ENCODE measurements at regions not wholly inside any gene's neighbourhood (a gene's known extent, or its start where the extent isn't known, plus 50 kb on each side); places are given as distances from the start of the nearest gene placed in this dataset.

DNA sequence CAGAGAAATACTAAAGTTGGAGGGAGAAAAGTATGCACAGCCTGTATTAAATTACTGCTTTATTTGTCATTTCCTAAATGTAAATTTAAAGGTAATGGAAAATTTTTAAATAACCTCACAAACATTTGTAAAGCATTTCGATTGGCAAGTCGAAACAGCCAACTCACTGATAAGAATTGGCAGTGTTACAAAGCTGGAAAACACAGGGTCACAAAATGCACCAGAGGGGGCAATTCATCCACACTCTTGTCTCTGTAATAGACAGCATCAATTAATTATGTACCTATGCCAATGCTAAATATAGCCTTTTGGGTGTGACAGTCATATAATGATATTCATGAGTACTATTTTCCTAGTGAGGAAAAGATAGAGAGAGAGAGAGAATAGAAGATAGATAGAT lies 140.6 kb upstream of the PRLR start:
- TF ChIP-seq, protein P1, sequence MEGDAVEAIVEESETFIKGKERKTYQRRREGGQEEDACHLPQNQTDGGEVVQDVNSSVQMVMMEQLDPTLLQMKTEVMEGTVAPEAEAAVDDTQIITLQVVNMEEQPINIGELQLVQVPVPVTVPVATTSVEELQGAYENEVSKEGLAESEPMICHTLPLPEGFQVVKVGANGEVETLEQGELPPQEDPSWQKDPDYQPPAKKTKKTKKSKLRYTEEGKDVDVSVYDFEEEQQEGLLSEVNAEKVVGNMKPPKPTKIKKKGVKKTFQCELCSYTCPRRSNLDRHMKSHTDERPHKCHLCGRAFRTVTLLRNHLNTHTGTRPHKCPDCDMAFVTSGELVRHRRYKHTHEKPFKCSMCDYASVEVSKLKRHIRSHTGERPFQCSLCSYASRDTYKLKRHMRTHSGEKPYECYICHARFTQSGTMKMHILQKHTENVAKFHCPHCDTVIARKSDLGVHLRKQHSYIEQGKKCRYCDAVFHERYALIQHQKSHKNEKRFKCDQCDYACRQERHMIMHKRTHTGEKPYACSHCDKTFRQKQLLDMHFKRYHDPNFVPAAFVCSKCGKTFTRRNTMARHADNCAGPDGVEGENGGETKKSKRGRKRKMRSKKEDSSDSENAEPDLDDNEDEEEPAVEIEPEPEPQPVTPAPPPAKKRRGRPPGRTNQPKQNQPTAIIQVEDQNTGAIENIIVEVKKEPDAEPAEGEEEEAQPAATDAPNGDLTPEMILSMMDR (conservative IDR thresholded peaks at IDR 0.05 in 1 of 2, IDR thresholded peaks at IDR 0.05 in 1 of 2; ENCODE audit: low read depth in 1 of 2, low read length in 2 of 2): no peak
- TF ChIP-seq EZH2 (IDR thresholded peaks at IDR 0.05; ENCODE audit: low read length, missing control alignments): no peak
- no peak overlapping the region for H3K4me3 ChIP-seq (replicated peaks in 1 of 4; ENCODE audit: control extremely low read depth in 1 of 4, insufficient read depth in 1 of 4, low read depth in 3 of 4, low read length in 4 of 4)

GRCh38 chr5:35369965-35370790 lies 139.9 kb upstream of the PRLR start:
- no peaks in the 10 kb centered on the region for H3K36me3 ChIP-seq (ENCODE audit: control insufficient read depth, insufficient read depth, low read length)
- H3K79me2 ChIP-seq (ENCODE audit: control insufficient read depth, insufficient read depth, low read length): no peaks in the 10 kb centered on the region
- H3K27ac ChIP-seq (ENCODE audit: insufficient read depth, low read length): no peak overlapping the region
- H3K27me3 ChIP-seq (ENCODE audit: control insufficient read depth, insufficient read depth, low read length): no peaks in the 10 kb centered on the region
- no peak for DNase-seq (ENCODE audit: low read depth in 2 of 2)
- no peaks in the 10 kb centered on the region for H3K4me1 ChIP-seq (ENCODE audit: control insufficient read depth, extremely low read depth, insufficient read depth, low read length)
- no peak overlapping the region for H2AFZ ChIP-seq (ENCODE audit: low read length)
- H3K9me3 ChIP-seq (ENCODE audit: control insufficient read depth, insufficient read depth, low read depth, low read length): no peaks in the 10 kb centered on the region
- H3K4me2 ChIP-seq (ENCODE audit: extremely low read depth, insufficient read depth, low read length): no peak overlapping the region
- no peaks in the 10 kb centered on the region for H4K20me1 ChIP-seq (ENCODE audit: control insufficient read depth, extremely low read depth, insufficient read depth, low read length)
- no peak overlapping the region for H3K9ac ChIP-seq (ENCODE audit: insufficient read depth, low read length)
- TF ChIP-seq EZH2 (IDR thresholded peaks at IDR 0.05; ENCODE audit: low read length, missing control alignments): no peak
- TF ChIP-seq, protein P1 (conservative IDR thresholded peaks at IDR 0.05 in 1 of 2, IDR thresholded peaks at IDR 0.05 in 1 of 2; ENCODE audit: low read depth in 1 of 2, low read length in 2 of 2): no peak
- H3K4me3 ChIP-seq (replicated peaks in 1 of 4; ENCODE audit: control extremely low read depth in 1 of 4, insufficient read depth in 1 of 4, low read depth in 3 of 4, low read length in 4 of 4): no peak overlapping the region

More for the DNA sequence above, 140.6 kb upstream of the PRLR start:
- no peaks in the 10 kb centered on the region for H3K9me3 ChIP-seq (ENCODE audit: control insufficient read depth, insufficient read depth, low read depth, low read length)
- H3K4me2 ChIP-seq (ENCODE audit: extremely low read depth, insufficient read depth, low read length): no peak overlapping the region
- no peak overlapping the region for H3K9ac ChIP-seq (ENCODE audit: insufficient read depth, low read length)
- no peak overlapping the region for H3K27ac ChIP-seq (ENCODE audit: insufficient read depth, low read length)
- H3K36me3 ChIP-seq (ENCODE audit: control insufficient read depth, insufficient read depth, low read length): no peaks in the 10 kb centered on the region
- no peaks in the 10 kb centered on the region for H3K4me1 ChIP-seq (ENCODE audit: control insufficient read depth, extremely low read depth, insufficient read depth, low read length)
- no peaks in the 10 kb centered on the region for H3K79me2 ChIP-seq (ENCODE audit: control insufficient read depth, insufficient read depth, low read length)
- H2AFZ ChIP-seq (ENCODE audit: low read length): no peak overlapping the region
- H3K27me3 ChIP-seq (ENCODE audit: control insufficient read depth, insufficient read depth, low read length): no peaks in the 10 kb centered on the region
- DNase-seq (ENCODE audit: low read depth in 2 of 2): no peak
- H4K20me1 ChIP-seq (ENCODE audit: control insufficient read depth, extremely low read depth, insufficient read depth, low read length): no peaks in the 10 kb centered on the region

- Histone ChIP-seq H3K4me1 (ENCODE audit: control insufficient read depth, extremely low read depth, insufficient read depth, low read length) (no peaks in the 10 kb centered on the region), H4K20me1 (ENCODE audit: control insufficient read depth, extremely low read depth, insufficient read depth, low read length) (no peaks in the 10 kb centered on the region), H3K79me2 (ENCODE audit: control insufficient read depth, insufficient read depth, low read length) (no peaks in the 10 kb centered on the region), H3K27me3 (ENCODE audit: control insufficient read depth, insufficient read depth, low read length) (no peaks in the 10 kb centered on the region), H3K9ac (ENCODE audit: insufficient read depth, low read length) (no peak overlapping the region), H3K36me3 (ENCODE audit: control insufficient read depth, insufficient read depth, low read length) (no peaks in the 10 kb centered on the region), H3K9me3 (ENCODE audit: control insufficient read depth, insufficient read depth, low read depth, low read length) (no peaks in the 10 kb centered on the region), H3K4me2 (ENCODE audit: extremely low read depth, insufficient read depth, low read length) (no peak overlapping the region), H2AFZ (ENCODE audit: low read length) (no peak overlapping the region), H3K27ac (ENCODE audit: insufficient read depth, low read length) (no peak overlapping the region), H3K4me3 (replicated peaks in 1 of 4; ENCODE audit: control extremely low read depth in 1 of 4, insufficient read depth in 1 of 4, low read depth in 3 of 4, low read length in 4 of 4) (no peak overlapping the region)
- DNase-seq (ENCODE audit: low read depth in 2 of 2): no peak
- no peak for TF ChIP-seq EZH2 (IDR thresholded peaks at IDR 0.05; ENCODE audit: low read length, missing control alignments)
- TF ChIP-seq, protein P1 (conservative IDR thresholded peaks at IDR 0.05 in 1 of 2, IDR thresholded peaks at IDR 0.05 in 1 of 2; ENCODE audit: low read depth in 1 of 2, low read length in 2 of 2): no peak
Measured at GRCh38 chr5:35367526-35367925, 137.2 kb upstream of the PRLR start.

Data from fibroblast of lung (primary cell).